Neural cell (in vitro differentiated cells): ENCODE measurements at regions not wholly inside any gene's neighbourhood (a gene's known extent, or its start where the extent isn't known, plus 50 kb on each side); places are given as distances from the start of the nearest gene placed in this dataset.

Source experiments
- H2AFZ ChIP-seq: fragments of 200-600, 300-800 bp; sonication (generic), shearing (Covaris generic); 2 replicates; pipeline ENCODE4 v1.6.0; 2014; ENCODE audit warnings: low read depth, mild to moderate bottlenecking, antibody characterized with exemption, low read length, moderate library complexity
- H3F3A ChIP-seq: fragments of 200-600 bp; shearing (Covaris generic); 2 replicates; pipeline ENCODE4 v1.6.1; 2016; ENCODE audit warnings: mild to moderate bottlenecking, moderate library complexity, mixed read lengths, antibody characterized with exemption, low read length; ENCODE audit not compliant: insufficient read depth, poor library complexity, severe bottlenecking
- H3K27ac ChIP-seq: fragments of 200-600, 300-800 bp; sonication (generic), shearing (Covaris generic); 2 replicates; pipeline ENCODE4 v1.5.1; 2014; ENCODE audit warnings: mild to moderate bottlenecking, low read length, moderate library complexity
- H3K27me3 ChIP-seq: fragments of 300-800, 200-600 bp; sonication (generic), shearing (Covaris generic); 2 replicates; pipeline ENCODE4 v1.6.0; 2014; ENCODE audit warnings: mild to moderate bottlenecking, low read depth, low read length, moderate library complexity; ENCODE audit not compliant: insufficient read depth
- H3K36me3 ChIP-seq: fragments of 300-800, 200-600 bp; sonication (generic), shearing (Covaris generic); 2 replicates; pipeline ENCODE4 v1.5.1; 2014; ENCODE audit warnings: mild to moderate bottlenecking, antibody characterized with exemption, low read length, moderate library complexity; ENCODE audit not compliant: insufficient read depth
- H3K4me2 ChIP-seq: fragments of 300-800, 200-600 bp; sonication (generic), shearing (Covaris generic); 2 replicates; pipeline ENCODE4 v1.6.0; 2014; ENCODE audit warnings: mild to moderate bottlenecking, low read length
- H3K4me3 ChIP-seq: fragments of 300-800, 200-600 bp; sonication (generic), shearing (Covaris generic); 2 replicates; pipeline ENCODE4 v1.5.1; 2014; ENCODE audit warnings: mild to moderate bottlenecking, low read length, moderate library complexity
- H3K79me2 ChIP-seq: fragments of 200-600 bp; shearing (Covaris generic); replicated peaks from 2 replicates; pipeline ENCODE4 v1.6.0; 2014; ENCODE audit warnings: mild to moderate bottlenecking, low read length, moderate library complexity; ENCODE audit not compliant: insufficient read depth
- H3K9ac ChIP-seq: fragments of 300-800, 200-600 bp; sonication (generic), shearing (Covaris generic); 2 replicates; pipeline ENCODE4 v1.6.1; 2016; ENCODE audit warnings: mild to moderate bottlenecking, low read length, mixed read lengths
- H3K9me2 ChIP-seq: fragments of 200-600 bp; shearing (Covaris generic); 2 replicates; pipeline ENCODE4 v1.6.1; 2016; ENCODE audit warnings: mild to moderate bottlenecking, low read length, mixed read lengths; ENCODE audit not compliant: insufficient read depth
- H3K9me3 ChIP-seq: fragments of 200-600, 300-800 bp; sonication (generic), shearing (Covaris generic); 2 replicates; pipeline ENCODE4 v1.6.1; 2016; ENCODE audit warnings: mild to moderate bottlenecking, mixed run types, low read length, moderate library complexity, mixed read lengths
- H4K20me1 ChIP-seq: fragments of 200-600 bp; shearing (Covaris generic); 2 replicates; pipeline ENCODE4 v1.6.1; 2016; ENCODE audit warnings: mild to moderate bottlenecking, mixed run types; ENCODE audit not compliant: insufficient read depth
- CTCF ChIP-seq: fragments of 450-650 bp; IDR thresholded peaks from 2 replicates; pipeline ENCODE4 v1.5.1; 2014; ENCODE audit warnings: antibody characterized with exemption, mild to moderate bottlenecking, moderate library complexity; ENCODE audit not compliant: poor library complexity, severe bottlenecking
- EP300 ChIP-seq: fragments of 450-650 bp; conservative IDR thresholded peaks from 2 replicates; pipeline ENCODE4 v1.6.1; 2014; ENCODE audit warnings: antibody characterized with exemption, mild to moderate bottlenecking, moderate library complexity; ENCODE audit not compliant: poor library complexity, severe bottlenecking
- EZH2 ChIP-seq: fragments of 200-600, 300-800 bp; shearing (Covaris generic), sonication (generic); IDR thresholded peaks from 2 replicates; pipeline ENCODE4 v1.6.1; 2014; ENCODE audit warnings: antibody characterized with exemption, low read length, borderline replicate concordance, mild to moderate bottlenecking; ENCODE audit not compliant: insufficient read depth, poor library complexity, severe bottlenecking
- MXI1 ChIP-seq: fragments of 450-650 bp; conservative IDR thresholded peaks from 2 replicates; pipeline ENCODE4 v1.6.1; 2014; ENCODE audit warnings: antibody characterized with exemption, mild to moderate bottlenecking; ENCODE audit not compliant: poor library complexity, severe bottlenecking
- POLR2AphosphoS5 ChIP-seq: IDR thresholded peaks from 2 replicates; pipeline ENCODE4 v1.6.1; 2012
- RAD21 ChIP-seq: fragments of 450-650 bp; conservative IDR thresholded peaks from 2 replicates; pipeline ENCODE4 v1.6.1; 2014; ENCODE audit warnings: antibody characterized with exemption, mild to moderate bottlenecking, moderate library complexity
- REST ChIP-seq: IDR thresholded peaks from 2 replicates; pipeline ENCODE4 v1.6.1; 2012; ENCODE audit warnings: borderline replicate concordance
- SMC3 ChIP-seq: fragments of 450-650 bp; conservative IDR thresholded peaks from 2 replicates; pipeline ENCODE4 v1.6.1; 2014; ENCODE audit warnings: antibody characterized with exemption, mild to moderate bottlenecking, moderate library complexity; ENCODE audit not compliant: poor library complexity
- TAF1 ChIP-seq: IDR thresholded peaks from 2 replicates; pipeline ENCODE4 v1.6.1; 2012; ENCODE audit warnings: low read depth

GRCh38 chr9:38246833-38247232, 145.7 kb upstream of the ALDH1B1 start:
- Histone ChIP-seq H3K27me3 (no peaks in the 10 kb centered on the region), H3K4me3 (no peak overlapping the region), H2AFZ (no peak overlapping the region), H3K36me3 (no peaks in the 10 kb centered on the region), H3K9ac (no peak overlapping the region), H3K9me3 (peaks cover 5% of the 10 kb centered on the region), H3K79me2 (no peaks in the 10 kb centered on the region), H3K27ac (no peak overlapping the region), H3K4me2 (no peak overlapping the region), H3F3A (no peaks in the 10 kb centered on the region), H4K20me1 (no peaks in the 10 kb centered on the region), H3K9me2 (no peaks in the 10 kb centered on the region)
- TF ChIP-seq POLR2AphosphoS5 = no peak
- no peak for TF ChIP-seq MXI1
- TF ChIP-seq EP300 = no peak
- no peak for TF ChIP-seq RAD21

- Histone ChIP-seq H3K9me3 (peaks cover 5% of the 10 kb centered on the region), H3K9ac (no peak overlapping the region), H3K27ac (no peak overlapping the region), H3K36me3 (no peaks in the 10 kb centered on the region), H3K27me3 (no peaks in the 10 kb centered on the region), H3K79me2 (no peaks in the 10 kb centered on the region), H3K4me2 (no peak overlapping the region), H4K20me1 (no peaks in the 10 kb centered on the region), H2AFZ (no peak overlapping the region), H3F3A (no peaks in the 10 kb centered on the region), H3K4me3 (no peak overlapping the region), H3K9me2 (no peaks in the 10 kb centered on the region)
- no peak for TF ChIP-seq EP300
- TF ChIP-seq CTCF = no peak
- no peak for TF ChIP-seq MXI1
- no peak for TF ChIP-seq SMC3
- no peak for TF ChIP-seq EZH2
- no peak for TF ChIP-seq REST
- TF ChIP-seq POLR2AphosphoS5 = no peak
- TF ChIP-seq TAF1 = no peak
- no peak for TF ChIP-seq RAD21
These were observed 147.5 kb upstream of the ALDH1B1 start for GRCh38 chr9:38244971-38245370.

- no peak overlapping the region for H3K9ac ChIP-seq
- H3K9me2 ChIP-seq = no peaks in the 10 kb centered on the region
- H3F3A ChIP-seq = no peaks in the 10 kb centered on the region
- H3K4me3 ChIP-seq = no peak overlapping the region
- no peaks in the 10 kb centered on the region for H3K27me3 ChIP-seq
- TF ChIP-seq EP300 (no peak), POLR2AphosphoS5 (no peak), REST (no peak), RAD21 (no peak), CTCF (no peak)
- H3K79me2 ChIP-seq = no peaks in the 10 kb centered on the region
- no peaks in the 10 kb centered on the region for H4K20me1 ChIP-seq
- H3K9me3 ChIP-seq = peaks cover 5% of the 10 kb centered on the region
- H2AFZ ChIP-seq = no peak overlapping the region
- no peak overlapping the region for H3K4me2 ChIP-seq
- H3K36me3 ChIP-seq = no peaks in the 10 kb centered on the region
- no peak overlapping the region for H3K27ac ChIP-seq
These were observed 148.5 kb upstream of the ALDH1B1 start for GRCh38 chr9:38243993-38244392.
